Stimulated activated CD4-positive, alpha-beta T cell treated with anti-CD3 and anti-CD28 coated beads, TNF-alpha, amount 100 ng/mL, for 1 hour (primary cell): ENCODE measurements at regions not wholly inside any gene's neighbourhood (a gene's known extent, or its start where the extent isn't known, plus 50 kb on each side); places are given as distances from the start of the nearest gene placed in this dataset.

Experiments used
- DNase-seq, 3 donors: peaks; one replicate each; pipeline ENCODE4 v3.0.0-alpha.2; 2020; ENCODE audit warnings: low read depth in 3 of 3, low spot score in 1 of 3

- DNase-seq = no peak
Observed at GRCh38 chr3:194007592-194008337, 128.2 kb upstream of the HES1 start.

- no peak for DNase-seq
Observed at GRCh38 chr3:194009019-194009418, 126.9 kb upstream of the HES1 start.

- DNase-seq = no peak
Observed at GRCh38 chr3:194009892-194010533, 125.9 kb upstream of the HES1 start.

GRCh38 chr3:194011807-194012206 lies 124.1 kb upstream of the HES1 start:
- no peak for DNase-seq

GRCh38 chr3:194013928-194014327 lies 122.0 kb upstream of the HES1 start:
- no peak for DNase-seq

- no peak for DNase-seq
Observed at GRCh38 chr3:194014756-194015155, 121.2 kb upstream of the HES1 start.

- DNase-seq = no peak
Observed at GRCh38 chr3:194019398-194020165, 116.4 kb upstream of the HES1 start.

GRCh38 chr3:194022052-194022451 lies 113.9 kb upstream of the HES1 start:
- DNase-seq = no peak

GRCh38 chr3:194022816-194023215 lies 113.1 kb upstream of the HES1 start:
- no peak for DNase-seq

- no peak for DNase-seq
Observed at GRCh38 chr3:194023501-194024280, 112.3 kb upstream of the HES1 start.

GRCh38 chr3:194025119-194025518 lies 110.8 kb upstream of the HES1 start:
- DNase-seq = no peak

- no peak for DNase-seq
Observed at GRCh38 chr3:194025951-194026350, 110.0 kb upstream of the HES1 start.

GRCh38 chr3:194028434-194029004 lies 107.4 kb upstream of the HES1 start:
- DNase-seq = no peak

- no peak for DNase-seq
Observed at GRCh38 chr3:194029846-194030245, 106.1 kb upstream of the HES1 start.

- no peak for DNase-seq
Observed at GRCh38 chr3:194030372-194030771, 105.6 kb upstream of the HES1 start.

GRCh38 chr3:194031349-194031748 lies 104.6 kb upstream of the HES1 start:
- no peak for DNase-seq

- no peak for DNase-seq
Observed at GRCh38 chr3:194031867-194032635, 103.9 kb upstream of the HES1 start.

- no peak for DNase-seq
Observed at GRCh38 chr3:194032828-194033435, 103.0 kb upstream of the HES1 start.

- no peak for DNase-seq
Observed at GRCh38 chr3:194034346-194035336, 101.3 kb upstream of the HES1 start.
